Astrocyte of the cerebellum (primary cell): ENCODE measurements at regions not wholly inside any gene's neighbourhood (a gene's known extent, or its start where the extent isn't known, plus 50 kb on each side); places are given as distances from the start of the nearest gene placed in this dataset.

Experiments
- DNase-seq: peaks from one replicate; pipeline ENCODE4 v3.0.0-alpha.2; 2011; ENCODE audit warnings: low read depth
- H3K4me3 ChIP-seq: 2 replicates; pipeline ENCODE4 v1.5.1; 2011; ENCODE audit warnings: mild to moderate bottlenecking, low read depth, low read length, moderate library complexity
- CTCF ChIP-seq: IDR thresholded peaks from 2 replicates; pipeline ENCODE4 v1.5.1; 2012; ENCODE audit warnings: low read length, low read depth, moderate library complexity, mild to moderate bottlenecking; ENCODE audit errors: missing control alignments
- in situ Hi-C: cut with HindIII; loops from 2 replicates; pipeline ENCODE4 v1.10.0; 2017; ENCODE audit warnings: low sequenced_read_pairs

GRCh38 chr13:76231522-76232167 is 595.5 kb downstream of the LMO7 start:
- no peak overlapping the region for H3K4me3 ChIP-seq
- in situ Hi-C loops = no loop called here
- no peak for DNase-seq
- TF ChIP-seq CTCF = no peak

- H3K4me3 ChIP-seq = no peak overlapping the region
- DNase-seq = no peak
- in situ Hi-C loops = no loop called here
- TF ChIP-seq CTCF = no peak
Measured at GRCh38 chr13:76229281-76229680, 593.2 kb downstream of the LMO7 start.

- in situ Hi-C loops = no loop called here
- no peak for DNase-seq
- no peak for TF ChIP-seq CTCF
- H3K4me3 ChIP-seq = no peak overlapping the region
Measured at GRCh38 chr13:76226941-76227340, 590.8 kb downstream of the LMO7 start.

- no peak overlapping the region for H3K4me3 ChIP-seq
- no peak for TF ChIP-seq CTCF
- in situ Hi-C loops = no loop called here
- DNase-seq = peak; percentile 8
Measured at GRCh38 chr13:76225815-76226489, 589.8 kb downstream of the LMO7 start.

GRCh38 chr13:76223999-76224398 is 587.9 kb downstream of the LMO7 start:
- no peak for DNase-seq
- TF ChIP-seq CTCF = no peak
- no peak overlapping the region for H3K4me3 ChIP-seq
- in situ Hi-C loops = no loop called here

- in situ Hi-C loops = no loop called here
Measured at GRCh38 chr13:76223565-76223964, 587.4 kb downstream of the LMO7 start.

More at GRCh38 chr13:76223565-76223964, 587.4 kb downstream of the LMO7 start:
- TF ChIP-seq CTCF = no peak
- H3K4me3 ChIP-seq = no peak overlapping the region
- no peak for DNase-seq
